Mammary epithelial cell (primary cell): ENCODE measurements at regions not wholly inside any gene's neighbourhood (a gene's known extent, or its start where the extent isn't known, plus 50 kb on each side); places are given as distances from the start of the nearest gene placed in this dataset.

Experiments
- CTCF ChIP-seq, 2 donors: IDR thresholded peaks in 1 of 2; conservative IDR thresholded peaks in 1 of 2; 2 replicates each; pipeline ENCODE4 v1.5.1; 2011 to 2012; ENCODE audit warnings: inconsistent platforms in 2 of 2, low read length in 2 of 2, mild to moderate bottlenecking in 2 of 2, control low read depth in 1 of 2, low read depth in 1 of 2; ENCODE audit not compliant: insufficient read depth in 1 of 2; ENCODE audit errors: extremely low read depth in 1 of 2
- EZH2 ChIP-seq: IDR thresholded peaks from 2 replicates; pipeline ENCODE4 v1.6.1; 2012; ENCODE audit warnings: low read length, inconsistent platforms, borderline replicate concordance

GRCh38 chr5:97388794-97389193 lies 205.7 kb upstream of the RIOK2 start:
- no peak for TF ChIP-seq CTCF (conservative IDR thresholded peaks at IDR 0.05 in 1 of 2, IDR thresholded peaks at IDR 0.05 in 1 of 2; ENCODE audit: extremely low read depth in 1 of 2, insufficient read depth in 1 of 2, low read depth in 1 of 2, low read length in 2 of 2)
- no peak for TF ChIP-seq EZH2
